Heart left ventricle (tissue), 13 donors: ENCODE measurements at regions not wholly inside any gene's neighbourhood (a gene's known extent, or its start where the extent isn't known, plus 50 kb on each side); places are given as distances from the start of the nearest gene placed in this dataset.

Experiments used
- CTCF ChIP-seq, 12 donors: fragments of 200-600 bp; sonication (generic) in 4 of 12; IDR thresholded peaks; one replicate each; pipeline versions ENCODE4 v1.5.0 to v1.8.0; 2018 to 2022; ENCODE audit warnings: antibody characterized with exemption in 12 of 12, mild to moderate bottlenecking in 5 of 12
- POLR2A ChIP-seq, 2 donors: fragments of 450-650 bp; IDR thresholded peaks; one replicate each; pipeline ENCODE4 v1.6.1; 2017; ENCODE audit warnings: antibody characterized with exemption in 2 of 2, mild to moderate bottlenecking in 2 of 2, moderate library complexity in 2 of 2
- donor health status: ischemic (EF 13 %, LVEDD 7.1; RV severe dilation, severe dysfunction).
- donor health status: DM: no; HTN: yes; CAD: no.
- donor health status: DM: no; HTN: no; CAD: no.
- donor health status: ischemic (EF 25% LVEDD 6.9; RV normal size, moderate dysfunction).
- donor health status: ischemic (EF 25% LVEDD 5.7; RV mildly dilated, moderate dysfunction).
- donor health status: ischemic (EF 35%, LVEDD 5.7; RV mildly dilated, moderate dysfunction).
- donor health status: nonischemic (EF 11% LVEDD 7.7; RV severe dilation, severe dysfunction).
- donor health status: DM: yes; HTN: yes; CAD: no.
- donor health status: PGD.
- donor health status: ischemic (EF 29% LVEDD 5.4; RV normal size, mild dysfunction).
- donor health status: nonischemic (EF 23%, LVEDD 6.1; RV moderate dilation, normal function).

DNA sequence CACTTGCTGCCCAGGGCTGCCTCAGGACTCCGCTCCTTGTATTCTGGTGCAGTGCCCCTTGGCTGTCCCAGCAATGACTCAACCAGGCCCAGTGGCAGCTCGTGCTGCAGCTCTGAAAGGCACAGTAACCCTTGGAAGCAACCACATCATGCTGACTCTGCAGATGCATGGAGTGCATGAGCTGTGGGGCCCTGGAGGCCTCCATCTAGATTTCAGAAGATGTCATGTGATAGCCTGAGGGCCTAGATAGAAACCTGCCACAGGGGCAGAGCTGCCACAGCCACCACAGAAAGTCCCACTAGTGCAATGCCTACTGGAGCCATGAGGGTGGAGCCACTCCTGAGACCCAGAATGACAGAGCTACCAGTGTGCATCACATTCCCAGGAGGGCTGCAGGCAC lies 117.1 kb upstream of the SMAD3 start:
- TF ChIP-seq POLR2A (IDR thresholded peaks at IDR 0.05): no peak
- no peak for TF ChIP-seq CTCF (IDR thresholded peaks at IDR 0.05)
